ENCODE measurements at regions not wholly inside any gene's neighbourhood (a gene's known extent, or its start where the extent isn't known, plus 50 kb on each side); places are given as distances from the start of the nearest gene placed in this dataset.
A peak's percentile ranks its signal among the peaks of the same experiment; 100 is the strongest.

- TF ChIP-seq GATA3 (IDR thresholded peaks at IDR 0.05; ENCODE audit: low read depth, low read length) = no peak
- TF ChIP-seq GATA2 (IDR thresholded peaks at IDR 0.05; ENCODE audit: low read depth, low read length) = no peak
Observed at GRCh38 chr5:124856726-124857125, 110.3 kb upstream of the ZNF608 start.

- no peak for TF ChIP-seq GATA2 (IDR thresholded peaks at IDR 0.05; ENCODE audit: low read depth, low read length)
- TF ChIP-seq GATA3 (IDR thresholded peaks at IDR 0.05; ENCODE audit: low read depth, low read length) = no peak
Observed at GRCh38 chr5:124858612-124859011, 112.2 kb upstream of the ZNF608 start.

GRCh38 chr5:124859027-124859426 is 112.6 kb upstream of the ZNF608 start:
- TF ChIP-seq GATA2 (IDR thresholded peaks at IDR 0.05; ENCODE audit: low read depth, low read length) (peak; percentile 58), GATA3 (IDR thresholded peaks at IDR 0.05; ENCODE audit: low read depth, low read length) (no peak; the same call in none of the 2 replicates)

DNA sequence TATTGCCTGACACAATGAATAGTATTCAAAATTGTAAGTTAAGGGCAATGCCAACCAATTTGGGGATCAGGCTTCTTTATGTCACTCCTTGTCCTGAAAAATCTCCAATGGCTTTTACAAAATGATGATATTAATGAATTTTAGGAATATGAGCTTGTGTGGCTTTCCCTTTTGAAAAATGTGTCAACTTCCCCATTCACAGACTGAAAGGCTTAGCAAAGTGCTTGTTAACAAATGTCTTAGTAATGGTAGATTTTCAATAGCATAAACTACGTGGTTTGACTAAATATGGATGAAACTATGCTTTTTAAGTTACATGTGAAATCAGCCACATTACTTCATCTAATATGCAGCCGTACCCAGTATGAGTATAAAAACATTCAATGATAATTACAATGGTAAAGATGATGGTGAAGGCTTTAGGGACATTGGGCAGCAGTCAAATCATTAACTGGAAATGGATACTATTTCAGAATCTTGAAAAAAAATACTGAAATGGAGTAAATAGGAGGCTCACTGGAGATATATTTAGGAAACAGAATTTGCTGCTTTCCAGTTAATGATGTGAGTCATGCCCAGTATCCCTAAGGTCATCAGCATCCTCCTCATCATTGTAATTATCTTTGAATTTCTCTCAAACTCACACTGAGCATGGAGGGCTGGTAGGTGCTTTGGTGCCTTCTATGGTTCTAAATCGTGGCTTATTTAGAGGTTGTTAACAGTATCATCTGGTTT is 113.3 kb upstream of the ZNF608 start:
- TF ChIP-seq GATA3 (IDR thresholded peaks at IDR 0.05; ENCODE audit: low read depth, low read length) = no peak
- no peak for TF ChIP-seq GATA2 (IDR thresholded peaks at IDR 0.05; ENCODE audit: low read depth, low read length)

- no peak for TF ChIP-seq GATA3 (IDR thresholded peaks at IDR 0.05; ENCODE audit: low read depth, low read length)
- no peak for TF ChIP-seq GATA2 (IDR thresholded peaks at IDR 0.05; ENCODE audit: low read depth, low read length)
Observed at GRCh38 chr5:124860291-124860655, 113.8 kb upstream of the ZNF608 start.

GRCh38 chr5:124865066-124865465 is 118.6 kb upstream of the ZNF608 start:
- TF ChIP-seq GATA2 (IDR thresholded peaks at IDR 0.05; ENCODE audit: low read depth, low read length) (no peak), GATA3 (IDR thresholded peaks at IDR 0.05; ENCODE audit: low read depth, low read length) (no peak)

DNA sequence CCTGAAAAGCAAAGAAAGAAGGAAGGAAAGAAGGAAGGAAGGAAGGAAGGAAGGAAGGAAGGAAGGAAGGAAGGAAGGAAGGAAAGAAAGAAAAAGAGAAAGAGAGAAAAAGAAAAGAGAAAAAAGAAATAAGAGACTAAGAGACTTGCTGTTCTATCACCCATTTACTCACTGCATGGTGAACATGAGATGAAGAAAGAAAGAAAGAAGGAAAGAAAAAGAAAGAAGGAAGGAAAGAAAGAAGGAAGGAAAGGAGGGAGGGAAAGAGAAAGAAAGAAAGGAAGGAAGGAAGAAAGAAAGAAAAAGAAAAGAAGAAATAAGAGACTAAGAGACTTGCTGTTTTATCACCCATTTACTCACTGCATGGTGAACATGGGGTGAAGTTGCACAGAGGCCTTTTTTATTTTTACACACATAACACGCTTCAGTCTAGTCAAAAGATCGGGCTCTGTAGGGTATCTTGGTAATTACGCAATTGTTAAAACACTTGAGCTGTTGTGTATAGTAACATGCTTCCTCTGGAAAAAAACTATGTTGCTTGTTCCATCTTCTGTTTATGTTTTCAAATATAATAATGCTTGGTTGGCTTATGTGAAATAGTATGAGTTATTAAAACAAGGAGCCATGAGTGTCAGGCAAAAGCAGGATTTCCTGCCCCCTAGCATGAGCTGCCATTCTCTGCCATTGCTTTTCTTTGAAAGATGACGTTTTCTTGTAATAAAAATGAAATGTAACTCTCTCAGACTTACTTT is 119.3 kb upstream of the ZNF608 start:
- TF ChIP-seq GATA2 (IDR thresholded peaks at IDR 0.05; ENCODE audit: low read depth, low read length) (no peak), GATA3 (IDR thresholded peaks at IDR 0.05; ENCODE audit: low read depth, low read length) (no peak)

DNA sequence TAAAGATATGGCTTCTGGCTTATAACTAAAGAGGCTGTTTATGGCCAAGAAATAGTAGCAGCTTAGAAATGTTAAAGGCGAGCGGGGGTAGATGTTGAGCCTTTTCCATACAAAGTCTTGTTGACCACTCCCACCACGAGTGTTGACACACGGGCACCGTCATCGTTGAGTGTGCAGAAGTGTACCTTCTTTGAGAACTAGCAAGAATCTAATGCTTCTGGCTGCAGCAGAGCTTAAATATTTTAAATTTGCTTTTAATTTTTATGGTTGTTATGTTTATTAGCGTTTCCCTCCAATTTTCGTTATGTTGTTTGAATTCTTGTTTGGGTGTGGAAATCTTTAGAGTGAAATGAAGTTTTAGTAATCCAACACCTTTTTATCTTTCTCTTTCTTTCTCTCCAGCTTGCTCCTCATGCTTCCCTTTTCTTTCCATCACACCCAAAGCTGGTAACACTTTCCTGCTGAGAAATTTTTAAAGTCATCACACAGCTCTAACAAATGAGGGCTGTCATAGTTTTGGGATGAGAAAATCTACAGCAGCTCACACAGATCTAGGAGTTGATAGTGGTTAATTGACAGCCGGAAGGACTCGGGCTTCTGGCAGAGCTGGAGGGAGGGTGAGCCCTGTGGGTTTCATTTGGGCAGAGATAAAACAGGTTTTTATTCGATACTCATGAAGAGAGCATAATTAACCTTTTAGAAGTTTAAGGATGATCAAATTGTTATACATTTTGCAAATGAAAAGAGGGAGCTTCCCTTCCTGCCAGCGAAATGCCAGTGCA is 120.1 kb upstream of the ZNF608 start:
- TF ChIP-seq GATA3 (IDR thresholded peaks at IDR 0.05; ENCODE audit: low read depth, low read length) (peak; percentile 91), GATA2 (IDR thresholded peaks at IDR 0.05; ENCODE audit: low read depth, low read length) (peak; percentile 92)

DNA sequence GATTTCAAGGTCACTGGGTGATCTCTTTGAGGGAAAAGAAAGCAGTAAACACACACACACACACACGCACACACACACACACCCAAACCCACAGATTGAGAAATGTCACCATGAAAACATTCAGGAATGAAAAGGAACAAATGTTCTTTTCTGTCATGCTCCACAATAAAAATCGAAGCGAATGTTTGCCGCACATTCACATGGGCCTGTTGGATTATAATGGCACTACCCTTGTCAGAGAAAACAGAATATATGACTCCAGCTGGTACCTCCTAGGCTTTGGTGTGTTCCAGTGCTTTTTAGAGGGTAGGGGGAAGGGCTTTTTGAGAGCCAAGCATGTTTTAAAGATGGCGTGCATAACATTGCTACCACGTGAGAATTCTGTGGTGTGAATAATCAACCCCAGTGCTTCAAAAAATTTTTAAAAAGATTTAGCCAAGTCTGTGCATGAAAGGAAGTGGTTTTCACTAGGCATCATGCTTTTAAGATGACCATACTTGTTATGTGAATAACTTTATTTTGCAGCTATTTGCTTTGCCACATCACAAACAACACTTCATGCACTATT is 120.8 kb upstream of the ZNF608 start:
- no peak for TF ChIP-seq GATA3 (IDR thresholded peaks at IDR 0.05; ENCODE audit: low read depth, low read length)
- no peak for TF ChIP-seq GATA2 (IDR thresholded peaks at IDR 0.05; ENCODE audit: low read depth, low read length)

DNA sequence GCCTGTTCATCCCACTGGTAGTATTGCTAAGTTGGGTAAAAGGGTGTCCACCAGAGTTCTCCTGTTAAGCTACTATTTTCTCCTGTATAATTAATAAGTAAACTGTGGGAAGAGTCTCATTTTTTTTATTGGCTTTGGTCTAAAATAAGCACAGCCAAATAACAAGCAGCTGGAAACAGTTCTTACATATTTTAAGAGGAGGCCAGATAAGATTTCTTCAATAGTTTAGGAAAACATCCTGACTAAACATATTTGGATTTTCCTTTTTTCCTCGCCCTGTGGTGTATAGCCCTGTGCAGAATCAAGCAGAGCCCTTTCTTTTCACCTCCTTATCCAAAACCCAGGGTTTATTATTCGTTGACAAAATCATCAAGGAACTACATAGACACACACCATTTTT is 122.2 kb upstream of the ZNF608 start:
- no peak for TF ChIP-seq GATA3 (IDR thresholded peaks at IDR 0.05; ENCODE audit: low read depth, low read length)
- TF ChIP-seq GATA2 (IDR thresholded peaks at IDR 0.05; ENCODE audit: low read depth, low read length) = no peak

DNA sequence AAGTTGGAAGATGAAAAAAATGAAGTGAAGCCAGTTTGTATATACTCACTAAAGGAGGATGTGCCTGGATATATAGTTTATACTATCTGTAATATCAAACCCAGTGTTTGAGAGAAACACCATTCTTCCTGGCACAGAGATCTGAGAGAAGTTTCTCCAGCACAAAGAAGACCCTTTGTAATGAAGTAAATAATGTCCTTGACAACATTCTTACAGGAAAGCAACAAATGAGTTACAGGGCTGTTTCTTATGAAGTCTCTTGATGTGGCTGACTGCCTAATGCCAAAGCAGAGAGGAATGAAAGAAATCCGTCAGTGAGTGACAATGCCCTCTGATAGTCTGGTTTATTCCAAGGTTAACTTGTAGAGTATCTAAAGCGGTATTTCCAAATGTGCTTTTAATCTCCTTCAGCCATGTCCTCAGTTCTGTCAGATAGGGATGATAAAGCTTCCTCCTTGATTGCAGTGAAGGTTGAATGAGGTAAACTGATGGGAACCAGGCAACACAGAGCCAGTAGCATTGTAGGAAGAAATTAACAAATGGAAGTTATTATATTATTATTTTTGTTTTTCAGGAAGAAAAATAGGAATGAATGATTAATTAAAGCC is 123.1 kb upstream of the ZNF608 start:
- TF ChIP-seq GATA2 (IDR thresholded peaks at IDR 0.05; ENCODE audit: low read depth, low read length) = peak; percentile 35; the same call in 1 of the 2 replicates
- no peak for TF ChIP-seq GATA3 (IDR thresholded peaks at IDR 0.05; ENCODE audit: low read depth, low read length)

- TF ChIP-seq GATA2 (IDR thresholded peaks at IDR 0.05; ENCODE audit: low read depth, low read length) = no peak
- TF ChIP-seq GATA3 (IDR thresholded peaks at IDR 0.05; ENCODE audit: low read depth, low read length) = no peak
Observed at GRCh38 chr5:124870070-124870469, 123.6 kb upstream of the ZNF608 start.

GRCh38 chr5:124871303-124871702 is 124.9 kb upstream of the ZNF608 start:
- TF ChIP-seq GATA2 (IDR thresholded peaks at IDR 0.05; ENCODE audit: low read depth, low read length) = no peak
- TF ChIP-seq GATA3 (IDR thresholded peaks at IDR 0.05; ENCODE audit: low read depth, low read length) = no peak

- TF ChIP-seq GATA2 (IDR thresholded peaks at IDR 0.05; ENCODE audit: low read depth, low read length) = no peak
- no peak for TF ChIP-seq GATA3 (IDR thresholded peaks at IDR 0.05; ENCODE audit: low read depth, low read length)
Observed at GRCh38 chr5:124872086-124872485, 125.6 kb upstream of the ZNF608 start.

All from SH-SY5Y (cell line).